NCI-H774 (cell line): ENCODE measurements at regions not wholly inside any gene's neighbourhood (a gene's known extent, or its start where the extent isn't known, plus 50 kb on each side); places are given as distances from the start of the nearest gene placed in this dataset.

Experiments used
- DNase-seq: peaks from one replicate; lab custom pipeline; 2025; lab: John Stamatoyannopoulos, UW

- no peak for DNase-seq
These were observed 2110.3 kb upstream of the CELF4 start for GRCh38 chr18:39675906-39676305.

GRCh38 chr18:39675368-39675767, 2109.8 kb upstream of the CELF4 start:
- no peak for DNase-seq

- no peak for DNase-seq
These were observed 2106.6 kb upstream of the CELF4 start for GRCh38 chr18:39672171-39672570.

- no peak for DNase-seq
These were observed 2102.3 kb upstream of the CELF4 start for GRCh38 chr18:39667905-39668304.

GRCh38 chr18:39666541-39666940, 2100.9 kb upstream of the CELF4 start:
- no peak for DNase-seq

GRCh38 chr18:39661856-39662366, 2096.3 kb upstream of the CELF4 start:
- DNase-seq, result no peak

GRCh38 chr18:39660141-39660540, 2094.5 kb upstream of the CELF4 start:
- no peak for DNase-seq

- DNase-seq, result no peak
These were observed 2089.7 kb upstream of the CELF4 start for GRCh38 chr18:39655341-39655740.

- DNase-seq, result no peak
These were observed 2087.6 kb upstream of the CELF4 start for GRCh38 chr18:39653221-39653620.

GRCh38 chr18:39648616-39649015, 2083.0 kb upstream of the CELF4 start:
- no peak for DNase-seq

GRCh38 chr18:39647627-39648534, 2082.3 kb upstream of the CELF4 start:
- DNase-seq, result peak; percentile 25

- DNase-seq, result no peak
These were observed 2072.6 kb upstream of the CELF4 start for GRCh38 chr18:39638224-39638623.

- no peak for DNase-seq
These were observed 2071.3 kb upstream of the CELF4 start for GRCh38 chr18:39636931-39637330.

GRCh38 chr18:39635966-39636365, 2070.4 kb upstream of the CELF4 start:
- no peak for DNase-seq

GRCh38 chr18:39635192-39635591, 2069.6 kb upstream of the CELF4 start:
- no peak for DNase-seq

- DNase-seq, result no peak
These were observed 2062.3 kb upstream of the CELF4 start for GRCh38 chr18:39627936-39628335.

GRCh38 chr18:39624961-39625360, 2059.4 kb upstream of the CELF4 start:
- no peak for DNase-seq

- DNase-seq, result no peak
These were observed 2056.8 kb upstream of the CELF4 start for GRCh38 chr18:39622431-39622830.

- no peak for DNase-seq
These were observed 2055.1 kb upstream of the CELF4 start for GRCh38 chr18:39620551-39621168.

GRCh38 chr18:39618265-39619003, 2052.8 kb upstream of the CELF4 start:
- DNase-seq, result no peak

GRCh38 chr18:39611381-39612100, 2045.9 kb upstream of the CELF4 start:
- DNase-seq, result no peak

- no peak for DNase-seq
These were observed 2041.4 kb upstream of the CELF4 start for GRCh38 chr18:39607034-39607433.
